Adrenal gland (tissue), 9 donors: ENCODE measurements at regions not wholly inside any gene's neighbourhood (a gene's known extent, or its start where the extent isn't known, plus 50 kb on each side); places are given as distances from the start of the nearest gene placed in this dataset.

Experiments
- DNase-seq, 7 donors: peaks; one replicate each; pipeline ENCODE4 v3.0.0-alpha.2; 2019 to 2020
- H3K27ac ChIP-seq, 5 donors: fragments of 200-600 bp; sonication (generic) in 4 of 5; 1 replicate in 3 of 5; 2 replicates in 2 of 5; pipeline versions ENCODE4 v1.5.1 to v1.8.0; 2016 to 2020; ENCODE audit warnings: mild to moderate bottlenecking in 1 of 5
- H3K27me3 ChIP-seq: fragments of 200-600 bp; 2 replicates; pipeline ENCODE4 v1.8.0; 2021
- H3K36me3 ChIP-seq, 2 donors: fragments of 200-600 bp; replicated peaks in 1 of 2; 1 replicate in 1 of 2; 2 replicates in 1 of 2; pipeline versions ENCODE4 v1.5.1 to v1.8.0; 2018 to 2022
- H3K4me1 ChIP-seq, 2 donors: fragments of 200-600 bp; replicated peaks in 1 of 2; 1 replicate in 1 of 2; 2 replicates in 1 of 2; pipeline versions ENCODE4 v1.5.1 to v1.8.0; 2018 to 2021
- H3K4me3 ChIP-seq, 4 donors: fragments of 200-600 bp; sonication (generic) in 3 of 4; one replicate each; pipeline ENCODE4 v1.5.1; 2016 to 2018
- H3K9me3 ChIP-seq, 3 donors: fragments of 200-600 bp; sonication (generic) in 1 of 3; replicated peaks in 1 of 3; 1 replicate in 2 of 3; 2 replicates in 1 of 3; pipeline versions ENCODE4 v1.5.1 to v1.8.0; 2016 to 2021
- CTCF ChIP-seq, 6 experiments: fragments of 450-650 bp in 4 of 6; fragments of 200-600 bp in 2 of 6; sonication (generic) in 1 of 6; IDR thresholded peaks; 1 replicate in 5 of 6; 2 replicates in 1 of 6; pipeline versions ENCODE4 v1.5.1 to v1.8.0; 2016 to 2021; ENCODE audit warnings: antibody characterized with exemption in 6 of 6, mild to moderate bottlenecking in 2 of 6, moderate library complexity in 1 of 6
- POLR2A ChIP-seq, 2 donors: fragments of 450-650 bp; IDR thresholded peaks; one replicate each; pipeline ENCODE4 v1.6.1; 2017; ENCODE audit warnings: antibody characterized with exemption in 2 of 2, mild to moderate bottlenecking in 2 of 2, moderate library complexity in 1 of 2
- WGBS, 4 donors: extraction: QIAGEN DNeasy Blood & Tissue Kit in 2 of 4; methylation state at CpG; one replicate each; pipeline versions ENCODE4 v1.1.5 to v1.1.7; 2013 to 2017; 5-methylcytosine and 5-hydroxymethylcytosine counted together
- intact Hi-C, 2 donors: fragments of 100-400 bp; cut with DNase I; formaldehyde crosslinking; loops; one replicate each; pipeline versions ENCODE4 v1.14.1 to v1.15.0; 2022 to 2023
- donor health status: healthy with polysubstance abuse.
- donor health status: Bipolar disorder and iron deficiency.
- donor health status: DM: yes; HTN: yes; CAD: no.
- donor health status: DM: no; HTN: no; CAD: no.
- donor health status: DM: no; HTN: no; CAD: no.

DNA sequence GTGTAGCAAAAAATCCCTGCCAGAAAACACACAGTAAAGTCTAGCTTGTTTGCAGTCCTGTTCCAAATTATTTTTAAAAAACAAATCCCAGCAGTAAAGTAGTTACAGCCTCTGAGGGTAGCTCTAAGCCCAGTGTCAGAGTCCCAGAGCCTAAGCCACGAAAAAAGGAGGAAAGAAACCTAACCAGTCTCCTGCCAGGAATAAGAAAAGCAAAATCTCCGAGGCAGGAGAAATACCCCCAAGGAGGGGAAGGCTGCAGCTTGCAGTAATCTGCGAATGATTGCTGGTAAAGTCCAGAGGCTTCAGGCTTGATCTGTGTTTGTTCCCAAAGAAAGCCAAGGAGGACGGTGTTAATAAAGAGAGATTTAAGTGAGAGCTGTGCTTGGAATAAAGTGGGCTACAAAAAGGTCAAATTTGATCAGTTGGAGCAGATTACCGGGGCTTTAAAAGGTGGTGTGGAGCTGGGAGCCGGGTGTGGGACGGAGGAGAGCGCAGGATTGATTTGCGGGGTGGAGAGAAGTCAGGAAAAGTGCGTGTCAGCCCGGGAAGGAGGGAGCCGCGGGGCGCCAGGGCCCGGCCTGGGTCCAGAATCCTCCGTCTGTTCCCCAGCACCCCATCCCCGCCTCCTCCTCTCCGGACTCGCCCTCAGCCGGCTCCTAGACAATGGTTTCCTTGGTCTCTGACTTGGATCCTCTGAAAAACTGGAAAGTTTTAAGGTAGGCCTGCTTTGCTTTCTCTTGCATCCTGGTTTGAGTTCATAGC lies 219.4 kb upstream of the CELF2 start:
- no peaks in the 10 kb centered on the region for H3K4me1 ChIP-seq
- no peak for DNase-seq

GRCh38 chr10:10798864-10799192 lies 218.8 kb upstream of the CELF2 start:
- Histone ChIP-seq H3K27ac (peak overlapping the region in 3 of 5 donors; percentile 18 to 79 (median 59)), H3K4me1 (no peaks in the 10 kb centered on the region), H3K36me3 (no peaks in the 10 kb centered on the region), H3K4me3 (no peak overlapping the region), H3K9me3 (no peaks in the 10 kb centered on the region), H3K27me3 (peaks cover 4% of the 10 kb centered on the region)
- WGBS, 4 donors: 67 to 83% (median 70%) methylated on average over 6 to 7 of the region's 7 CpGs
- no peak for DNase-seq
- intact Hi-C loops: no loop called here
- no peak for TF ChIP-seq POLR2A (IDR thresholded peaks at IDR 0.05)
- TF ChIP-seq CTCF (IDR thresholded peaks at IDR 0.05): no peak

More for the DNA sequence above, 219.4 kb upstream of the CELF2 start:
- Histone ChIP-seq H3K27ac (peak overlapping the region in 4 of 5 donors; percentile 18 to 79 (median 40)), H3K9me3 (no peaks in the 10 kb centered on the region), H3K36me3 (no peaks in the 10 kb centered on the region), H3K27me3 (peaks cover 4% of the 10 kb centered on the region), H3K4me3 (no peak overlapping the region)
- no peak for TF ChIP-seq CTCF (IDR thresholded peaks at IDR 0.05)
- no peak for TF ChIP-seq POLR2A (IDR thresholded peaks at IDR 0.05)
- intact Hi-C loops: no loop called here
- 56 to 66% (median 61%) methylated on average over 20 of the region's 20 CpGs for WGBS, 4 donors

- Histone ChIP-seq H3K9me3 (no peaks in the 10 kb centered on the region), H3K36me3 (no peaks in the 10 kb centered on the region), H3K27me3 (no peaks in the 10 kb centered on the region), H3K27ac (no peak overlapping the region), H3K4me3 (no peak overlapping the region), H3K4me1 (no peaks in the 10 kb centered on the region)
- WGBS, 4 donors: 69 to 78% (median 70%) methylated on average over 3 of the region's 3 CpGs
- no peak for TF ChIP-seq POLR2A (IDR thresholded peaks at IDR 0.05)
- no peak for TF ChIP-seq CTCF (IDR thresholded peaks at IDR 0.05)
- no peak for DNase-seq
- intact Hi-C loops: no loop called here
Observed at GRCh38 chr10:10800961-10801360, 216.7 kb upstream of the CELF2 start.

GRCh38 chr10:10803278-10803677 lies 214.4 kb upstream of the CELF2 start:
- no peaks in the 10 kb centered on the region for H3K4me1 ChIP-seq
- intact Hi-C loops: no loop called here
- TF ChIP-seq CTCF (IDR thresholded peaks at IDR 0.05) (no peak), POLR2A (IDR thresholded peaks at IDR 0.05) (no peak)
- H3K27ac ChIP-seq: peak overlapping the region in 1 of 5 donors; percentile 17
- no peaks in the 10 kb centered on the region for H3K27me3 ChIP-seq
- WGBS, 4 donors: 40 to 61% (median 48%) methylated on average over 1 of the region's 1 CpG
- H3K36me3 ChIP-seq: no peaks in the 10 kb centered on the region
- H3K9me3 ChIP-seq: no peaks in the 10 kb centered on the region
- DNase-seq: peak in 3 of 7 donors; percentile 7 to 53 (median 38)
- no peak overlapping the region for H3K4me3 ChIP-seq
